IPS-NIHi7 (cell line): ENCODE measurements at regions not wholly inside any gene's neighbourhood (a gene's known extent, or its start where the extent isn't known, plus 50 kb on each side); places are given as distances from the start of the nearest gene placed in this dataset.
A peak's percentile ranks its signal among the peaks of the same experiment; 100 is the strongest.

Experiments used
- DNase-seq: peaks from one replicate; pipeline ENCODE4 v3.0.0; 2012; ENCODE audit warnings: mixed read lengths; ENCODE audit errors: extremely low spot score

DNA sequence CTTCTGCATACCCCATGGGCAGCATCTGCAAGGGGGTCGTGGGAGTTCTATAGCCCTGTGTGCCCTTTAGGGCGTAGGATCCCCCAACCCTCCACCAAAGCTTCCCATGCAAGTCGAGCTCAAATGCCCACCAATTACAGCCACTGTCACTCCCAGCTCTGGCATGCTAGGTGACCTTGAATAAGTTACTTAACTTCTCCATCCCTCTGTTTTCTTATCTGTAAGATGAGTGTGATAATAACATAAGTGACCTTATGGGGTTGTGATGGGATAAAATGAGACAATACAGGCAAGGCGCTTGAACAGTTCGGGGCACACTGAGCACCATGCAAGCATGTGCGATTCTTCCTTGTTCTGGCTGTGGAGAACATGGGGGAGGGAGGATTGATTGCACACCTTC is 74.8 kb upstream of the POMGNT2 start:
- no peak for DNase-seq

DNA sequence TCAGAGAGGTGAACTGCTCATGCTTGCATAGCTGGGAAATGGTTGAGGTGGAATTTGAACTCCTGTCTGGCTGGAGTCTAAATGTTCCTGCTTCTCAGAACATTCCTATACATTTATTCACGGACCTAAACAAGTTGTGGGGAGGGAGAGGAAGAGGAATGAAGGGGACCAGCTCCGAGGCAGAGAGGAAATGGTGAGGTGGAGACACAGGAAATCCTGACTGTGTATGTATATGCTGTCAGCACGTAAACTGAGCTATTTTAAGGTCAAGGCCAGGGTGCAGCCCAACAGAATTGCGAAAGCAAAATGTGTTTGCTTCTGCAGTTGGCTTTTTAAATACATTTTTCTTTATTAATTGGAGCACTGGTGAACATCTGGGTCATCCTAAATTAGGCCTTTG is 74.1 kb upstream of the POMGNT2 start:
- DNase-seq = no peak

DNA sequence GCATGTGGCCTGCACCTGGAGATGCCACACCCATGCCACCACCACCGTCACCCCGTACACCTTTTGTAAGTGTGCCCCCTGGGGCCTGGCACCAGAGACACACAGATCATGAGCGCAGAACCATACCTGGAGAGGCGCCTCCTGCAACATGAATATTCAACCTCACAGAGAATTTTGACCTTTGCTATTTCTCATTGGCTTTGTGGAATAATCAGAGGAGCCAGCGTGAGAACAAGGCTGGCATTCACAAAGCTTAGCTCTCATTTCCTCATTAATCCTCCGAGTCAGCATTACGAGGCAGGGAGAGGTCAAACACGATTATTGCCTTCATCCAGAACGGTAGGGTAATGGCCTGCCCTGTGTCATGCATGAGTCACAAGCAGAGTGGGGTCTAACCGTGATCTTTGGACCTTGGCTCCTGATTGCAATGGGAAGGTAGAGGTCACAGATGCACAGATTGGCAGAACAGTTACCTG is 73.0 kb upstream of the POMGNT2 start:
- DNase-seq = no peak

DNA sequence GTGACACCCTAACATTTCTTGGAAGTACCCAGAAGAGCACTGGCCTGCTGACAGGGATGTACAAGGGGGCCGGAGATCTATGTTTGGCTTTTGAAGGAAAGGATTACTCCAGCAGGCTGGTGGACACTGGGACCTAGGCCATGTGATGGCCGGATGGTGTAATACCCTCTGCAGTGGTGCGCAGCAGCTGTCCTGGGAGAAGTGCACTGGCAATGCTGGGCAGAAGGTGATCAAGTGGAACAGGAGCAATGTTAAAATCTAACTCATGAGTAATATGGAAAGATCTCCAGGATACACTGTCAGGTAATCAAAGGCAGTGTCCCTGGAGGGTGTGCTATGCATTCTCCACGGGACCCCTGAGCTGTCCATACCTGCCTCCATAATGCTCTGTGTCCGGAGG is 71.2 kb upstream of the POMGNT2 start:
- DNase-seq = no peak

DNA sequence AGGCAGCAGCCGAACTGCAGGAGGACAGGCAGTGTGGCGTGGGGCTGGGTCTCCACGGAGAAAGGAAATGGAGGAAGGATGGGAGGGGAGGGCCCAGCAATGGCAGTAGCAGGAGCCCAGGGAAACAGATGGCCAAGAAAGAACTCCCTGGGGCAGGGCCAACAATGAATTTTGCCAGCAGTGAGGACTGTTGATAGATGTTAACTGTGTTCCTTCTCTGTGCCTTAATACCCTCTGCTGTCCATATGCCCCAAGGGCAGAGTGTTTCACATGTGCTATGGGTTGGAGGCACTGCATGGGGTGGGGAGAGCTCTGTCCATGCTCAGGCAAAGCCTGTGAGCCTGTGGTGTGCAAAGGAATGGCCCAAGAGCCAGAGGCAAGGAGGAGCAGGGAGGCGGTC is 70.8 kb upstream of the POMGNT2 start:
- DNase-seq = no peak

DNA sequence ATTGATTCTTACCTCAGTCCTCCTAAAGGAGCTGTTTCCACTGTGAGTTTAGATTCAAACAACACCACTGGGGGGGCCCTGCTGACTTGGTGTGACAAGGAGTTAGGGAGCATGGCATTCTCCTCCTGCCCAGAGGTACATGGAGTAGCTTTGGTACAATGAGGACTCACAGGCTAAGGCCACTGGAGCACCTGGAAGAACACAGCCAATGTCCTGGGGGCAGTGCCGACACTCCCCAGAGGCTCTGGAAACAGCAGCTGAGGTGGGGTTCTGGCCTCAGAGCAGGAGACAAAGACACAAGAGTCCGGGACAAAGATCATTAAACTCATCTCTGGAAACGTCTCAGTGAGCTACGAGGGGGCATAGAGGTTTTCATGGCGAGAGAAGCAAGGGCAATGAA is 69.7 kb upstream of the POMGNT2 start:
- DNase-seq = no peak

DNA sequence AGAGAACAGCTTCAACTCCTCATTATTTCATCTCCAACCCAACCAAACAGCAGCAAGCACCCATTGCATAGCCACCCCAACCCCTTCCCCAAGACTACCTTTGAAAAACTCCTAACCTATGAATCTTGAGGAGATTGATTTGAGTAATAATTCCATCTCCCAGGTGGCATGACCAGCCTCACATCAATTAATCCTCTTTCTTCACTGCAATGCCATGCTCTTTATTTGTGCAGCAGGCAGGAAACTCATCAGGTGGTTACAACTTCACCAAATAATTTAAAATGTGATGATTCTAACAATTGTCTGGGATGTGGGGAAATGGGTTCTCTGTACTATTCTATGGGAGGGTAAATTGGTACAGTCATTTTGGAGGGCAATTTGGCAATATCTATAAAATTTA is 68.1 kb upstream of the POMGNT2 start:
- DNase-seq = no peak

DNA sequence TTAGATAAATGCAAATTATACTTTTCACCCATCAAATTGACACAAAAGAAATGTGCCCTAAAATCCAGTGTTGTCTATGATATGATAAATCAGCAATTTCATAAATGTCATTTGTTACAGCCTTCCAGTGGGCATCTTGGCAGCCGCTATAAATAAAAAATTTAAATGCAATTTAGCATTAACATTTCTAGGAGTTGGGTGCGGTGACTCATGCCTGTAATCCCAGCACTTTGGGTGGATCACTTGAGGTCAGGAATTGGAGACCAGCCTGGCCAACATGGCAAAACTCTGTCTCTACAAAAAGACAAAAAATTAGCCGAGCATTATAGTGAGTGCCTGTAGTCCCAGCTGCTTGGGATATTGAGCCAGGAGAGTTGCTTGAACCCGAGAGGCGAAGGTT is 65.9 kb upstream of the POMGNT2 start:
- DNase-seq = no peak

DNA sequence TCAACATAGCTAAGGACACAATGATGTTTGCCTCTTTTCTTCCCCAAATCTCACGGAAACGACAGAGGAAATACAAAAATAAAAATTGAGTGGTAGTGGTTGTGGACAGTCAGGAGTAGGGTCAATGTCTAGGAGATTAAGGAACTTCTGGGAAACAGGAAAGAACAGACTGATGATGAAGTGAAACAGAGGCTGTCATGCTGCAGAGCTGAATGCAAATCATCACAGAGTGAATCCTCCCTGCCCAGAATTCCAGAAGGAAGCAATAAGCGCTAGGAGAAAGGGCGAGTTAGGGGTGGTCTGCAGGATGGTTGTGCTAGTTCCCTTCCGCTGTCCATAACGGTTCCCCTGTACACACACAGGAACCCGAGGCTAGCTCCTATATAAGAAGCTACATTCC is 64.7 kb upstream of the POMGNT2 start:
- no peak for DNase-seq

DNA sequence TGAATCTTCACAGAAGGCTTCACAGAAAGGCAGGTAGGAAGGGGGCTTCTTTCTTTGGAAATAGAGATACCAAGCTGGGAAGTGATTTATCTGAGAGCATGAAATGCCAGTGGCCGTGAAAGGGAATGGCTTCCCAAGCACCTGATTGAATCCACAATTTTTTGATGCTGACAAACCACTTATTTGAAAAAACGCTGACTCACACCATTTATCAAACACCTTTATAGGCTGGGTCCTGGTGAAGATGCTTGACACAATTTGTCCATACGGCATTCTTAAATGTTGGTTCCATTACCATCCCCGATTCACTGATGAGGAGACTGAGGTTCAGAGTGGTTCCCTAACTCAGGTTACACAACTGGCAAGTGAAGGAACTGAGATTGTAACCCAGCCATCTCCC is 64.1 kb upstream of the POMGNT2 start:
- no peak for DNase-seq

DNA sequence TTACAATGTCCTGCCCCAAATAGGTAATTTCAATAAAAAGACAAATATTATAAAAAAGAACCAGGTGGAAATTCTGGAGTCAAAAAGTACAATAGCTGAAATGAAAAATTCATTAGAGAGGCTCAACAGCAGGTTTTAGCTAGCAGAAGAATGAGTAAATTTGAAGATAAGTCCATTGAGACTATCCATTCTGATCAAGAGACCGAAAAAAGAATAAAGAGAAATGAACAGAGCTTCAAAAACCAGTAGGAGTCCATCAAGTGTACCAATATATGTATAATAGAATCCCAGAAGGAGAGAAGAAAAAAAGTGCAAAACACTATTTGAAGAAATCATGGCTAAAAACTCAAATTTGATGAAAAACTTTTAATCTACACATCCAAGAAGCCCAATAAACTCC is 60.5 kb upstream of the POMGNT2 start:
- no peak for DNase-seq

DNA sequence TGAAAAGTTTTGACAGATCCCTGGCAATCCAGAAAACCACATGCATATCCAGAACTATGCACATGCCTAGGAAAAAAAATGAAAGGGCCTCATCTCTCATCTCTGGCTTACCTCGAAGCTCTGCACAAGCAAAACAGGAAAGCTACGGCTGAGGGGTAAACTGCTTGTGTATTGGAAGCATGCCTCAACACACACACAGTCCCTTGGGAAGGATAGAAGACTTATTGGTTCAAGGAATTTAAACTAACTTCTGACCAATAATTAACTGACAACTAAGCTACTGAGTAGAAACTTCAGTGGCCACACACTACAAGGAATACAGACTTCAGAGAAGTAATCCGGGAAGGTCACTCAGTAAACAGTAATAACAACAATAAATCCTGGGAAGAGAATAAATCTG is 59.9 kb upstream of the POMGNT2 start:
- no peak for DNase-seq

DNA sequence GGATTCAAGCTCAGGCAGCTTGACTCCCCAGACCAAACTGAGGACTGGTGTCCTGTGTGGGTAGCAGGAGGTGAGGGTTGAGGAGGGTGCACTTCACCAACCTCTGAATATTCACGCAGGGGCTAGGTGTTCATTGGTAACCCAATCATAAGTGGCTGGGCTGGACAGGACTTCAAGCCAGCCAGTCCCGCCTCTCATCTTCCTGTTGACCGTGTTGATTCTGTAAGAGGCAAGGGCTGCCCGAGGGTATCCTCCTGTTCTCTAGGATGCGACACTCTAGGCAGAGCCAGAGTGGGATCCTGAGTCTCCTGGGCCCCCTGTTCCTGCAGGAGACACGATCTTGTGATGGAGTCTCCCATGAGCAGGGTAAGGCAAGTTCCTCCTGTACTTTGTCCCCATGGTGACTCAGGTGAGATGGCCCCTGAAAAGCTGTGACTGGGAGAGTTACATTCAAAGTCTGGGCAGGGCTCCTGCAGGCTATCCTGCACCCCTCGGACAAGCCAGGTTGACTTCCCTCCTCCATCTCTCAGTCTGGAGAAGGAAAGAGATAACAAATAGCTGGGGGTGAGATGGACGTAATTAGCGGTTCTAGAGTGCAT is 58.1 kb upstream of the POMGNT2 start:
- no peak for DNase-seq

DNA sequence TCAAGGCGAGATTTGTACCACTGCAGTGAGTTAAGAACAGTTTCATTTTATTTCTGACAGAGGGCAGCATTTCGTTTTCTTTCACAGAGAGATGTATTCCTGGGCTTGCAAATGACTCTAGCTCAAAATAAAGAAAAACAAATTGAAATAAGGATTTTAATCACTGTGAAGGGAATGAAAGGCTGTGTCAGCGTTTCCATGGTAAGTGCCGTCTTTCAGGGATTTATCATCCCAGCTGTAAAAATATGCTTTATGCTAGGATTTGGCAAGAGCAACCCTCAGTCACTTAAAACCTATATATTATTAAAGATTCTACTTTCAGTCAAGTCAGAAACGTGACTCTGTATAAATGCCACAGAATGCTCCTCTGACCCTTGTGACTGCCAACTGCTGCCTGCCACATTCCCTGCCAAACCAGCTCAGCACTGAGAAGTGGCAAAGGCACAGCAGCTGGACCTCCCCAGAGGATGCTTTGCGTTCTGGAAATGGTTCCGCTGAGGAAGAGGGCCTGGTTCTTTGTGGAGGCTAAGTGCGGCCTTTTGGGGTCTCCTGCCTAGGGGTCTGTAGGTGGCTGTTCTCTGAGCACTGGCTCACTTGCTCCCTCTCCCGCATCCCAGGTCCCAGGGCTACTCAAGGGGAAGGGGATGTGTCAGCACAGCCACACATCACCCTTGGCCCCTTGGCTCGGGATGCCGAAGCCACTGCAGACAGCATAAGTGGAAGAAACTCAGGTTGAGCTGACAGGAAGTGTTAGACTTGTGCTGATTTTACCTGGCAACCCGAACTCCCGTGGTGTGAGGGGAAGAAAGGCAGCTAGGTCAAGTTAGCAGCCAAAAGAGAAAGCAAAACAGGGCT is 56.6 kb upstream of the POMGNT2 start:
- DNase-seq = peak; percentile 32

DNA sequence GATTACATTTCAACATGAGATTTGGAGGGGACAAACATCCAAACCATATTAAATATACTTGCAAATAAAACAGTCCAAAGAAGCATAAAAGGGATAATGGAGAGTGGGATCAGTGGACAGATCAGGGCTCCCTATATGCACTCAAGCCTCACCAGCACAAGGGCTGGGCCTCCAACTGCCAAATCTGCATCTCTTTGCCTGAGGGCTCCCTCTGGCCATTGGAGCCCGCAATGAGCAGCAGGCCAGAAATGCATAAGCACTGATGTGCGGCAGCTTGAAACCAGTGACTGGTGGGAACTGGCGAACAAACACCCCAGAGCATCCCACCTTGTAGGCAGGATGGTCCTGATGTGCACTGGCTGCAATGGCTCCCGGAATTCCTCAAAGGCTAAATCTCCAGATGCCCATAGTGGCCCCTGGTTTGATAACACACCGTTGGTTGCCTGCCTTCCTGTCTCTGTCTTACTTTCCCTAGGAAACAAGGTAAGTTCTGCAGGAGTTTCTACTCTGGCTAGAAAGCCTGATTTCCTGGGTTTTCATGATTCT is 55.9 kb upstream of the POMGNT2 start:
- DNase-seq = no peak

DNA sequence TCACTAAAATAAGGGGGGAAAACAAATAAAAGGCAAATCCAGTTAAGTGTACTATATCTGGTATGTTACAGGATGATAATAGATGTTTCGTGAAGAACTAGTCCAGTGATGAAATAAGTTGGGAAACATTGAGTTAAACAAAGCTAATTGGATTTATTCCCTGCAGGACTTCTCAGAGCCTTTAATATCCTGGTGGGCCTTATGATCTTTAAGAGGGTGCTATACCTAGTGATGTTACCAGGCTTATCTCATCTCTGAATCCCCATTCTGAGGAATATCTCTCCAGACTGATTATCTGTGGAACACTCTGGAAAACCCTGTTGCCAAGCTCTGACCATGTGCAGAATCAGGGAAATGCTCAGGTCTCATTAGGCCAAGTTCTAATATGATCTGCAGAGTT is 54.8 kb upstream of the POMGNT2 start:
- no peak for DNase-seq

DNA sequence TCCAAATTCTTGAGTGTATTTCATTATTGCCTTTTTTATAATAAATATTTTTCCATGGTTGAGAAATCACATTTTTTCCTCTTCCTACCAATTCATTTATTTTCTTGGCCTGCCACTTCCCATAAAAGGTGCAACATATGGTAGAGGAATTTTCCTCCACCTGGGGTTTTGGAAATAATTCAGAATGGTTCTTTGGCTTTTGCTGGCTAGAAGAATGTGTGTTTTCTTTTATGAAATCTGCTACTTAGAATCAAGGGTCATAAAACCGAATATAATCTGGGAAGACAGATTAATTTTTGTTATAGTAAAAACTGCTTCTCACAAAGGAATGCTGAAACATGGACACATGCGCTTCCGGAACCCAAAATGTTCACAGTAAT is 54.0 kb upstream of the POMGNT2 start:
- DNase-seq = no peak

DNA sequence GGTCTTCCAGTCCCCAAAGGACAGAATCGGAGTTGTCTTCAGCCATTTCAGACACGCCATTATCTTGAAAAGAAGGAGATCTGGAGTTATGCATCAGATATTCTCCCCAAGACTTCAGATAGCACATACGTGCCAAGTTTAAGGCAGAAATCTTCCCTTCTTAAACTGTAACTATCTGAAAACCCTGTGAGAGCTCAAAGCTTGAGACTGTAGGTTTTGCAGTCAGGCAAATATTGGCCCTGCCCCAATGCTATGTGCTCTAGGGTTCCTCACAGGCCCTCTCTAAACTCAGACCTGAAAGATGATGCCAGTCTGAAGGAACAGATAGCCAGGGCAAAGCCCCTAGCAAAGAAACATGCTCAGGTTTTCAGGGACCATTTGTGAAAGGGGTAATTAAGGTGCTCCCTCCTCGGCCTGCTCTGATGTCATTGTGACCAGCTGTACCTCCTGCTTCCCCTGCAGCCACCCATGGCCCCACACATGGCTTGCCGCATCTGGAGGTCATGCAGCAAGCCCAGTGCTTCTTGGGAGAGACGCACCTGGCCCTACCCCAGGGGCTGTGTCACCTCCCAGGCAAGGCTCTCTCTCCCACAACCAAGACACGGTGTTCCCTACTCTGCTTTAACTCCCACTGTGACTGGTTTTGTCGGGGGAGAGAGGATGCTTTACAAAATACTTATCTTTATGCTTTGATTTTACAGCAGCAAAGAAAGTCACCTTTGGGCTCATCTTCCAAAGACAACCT is 53.4 kb upstream of the POMGNT2 start:
- DNase-seq = no peak

DNA sequence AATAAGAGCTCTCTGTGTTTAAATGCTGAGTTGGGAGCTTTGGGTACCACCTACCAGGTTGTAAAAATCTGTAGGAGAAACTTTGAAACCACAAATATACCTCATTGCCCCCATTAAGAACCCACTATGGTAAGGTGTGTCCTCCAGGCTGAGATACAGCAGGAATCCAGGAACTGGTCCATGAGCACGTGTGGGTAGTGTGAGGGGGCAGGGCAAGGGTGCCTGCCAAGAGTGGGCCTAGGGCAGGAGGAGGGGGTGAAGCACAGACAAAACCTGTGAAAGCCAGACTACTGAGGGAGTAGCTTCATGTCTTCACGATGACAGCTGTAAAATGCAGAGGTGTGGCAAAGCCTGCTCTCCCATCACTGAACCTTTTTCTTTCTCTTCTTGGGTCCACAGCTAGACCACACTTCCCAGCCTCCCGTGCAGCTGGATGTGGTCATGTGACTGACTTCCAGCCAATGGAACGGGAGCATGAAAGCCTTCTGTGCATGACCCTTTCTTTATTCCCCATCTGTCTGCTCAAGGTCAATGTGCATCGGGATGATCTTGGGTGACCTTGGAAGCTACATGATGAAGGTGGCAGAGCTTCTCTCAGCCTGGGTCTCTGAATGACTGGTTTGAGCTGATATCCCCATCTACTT is 51.1 kb upstream of the POMGNT2 start:
- no peak for DNase-seq

DNA sequence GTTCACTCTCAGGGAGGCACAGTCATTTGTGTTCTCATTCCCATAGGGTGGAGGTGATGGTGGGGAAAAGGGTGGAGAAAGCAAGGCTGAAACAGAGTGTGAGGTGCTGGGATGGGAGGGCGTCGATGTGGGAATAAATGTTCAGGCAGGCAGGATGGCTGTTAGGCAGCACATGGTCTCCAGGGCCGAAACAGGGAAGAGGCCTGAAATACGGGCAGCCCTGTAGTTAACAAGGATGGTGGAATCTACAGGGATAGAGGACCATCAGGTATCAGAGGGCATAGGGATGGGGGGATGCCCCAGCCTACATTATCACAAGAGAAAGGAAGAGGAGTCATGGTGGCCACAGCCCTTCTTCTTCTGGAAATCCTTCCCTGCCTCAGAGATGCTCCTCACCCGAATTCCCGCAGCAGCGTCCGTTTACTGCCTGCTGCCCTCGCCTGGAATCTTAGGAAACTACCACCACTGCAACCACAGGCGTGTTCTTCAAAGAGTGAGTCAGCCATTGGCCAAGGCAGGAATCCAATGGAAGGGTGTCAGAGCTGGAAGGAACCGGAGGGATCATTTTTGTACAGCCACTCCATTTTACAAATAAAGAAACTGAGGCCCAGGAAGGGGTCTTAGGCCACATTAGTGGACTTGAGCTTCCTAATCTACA is 49.7 kb upstream of the POMGNT2 start:
- peak; percentile 88 for DNase-seq
